ENCODE measurements at regions not wholly inside any gene's neighbourhood (a gene's known extent, or its start where the extent isn't known, plus 50 kb on each side); places are given as distances from the start of the nearest gene placed in this dataset.

GRCh38 chr10:106508950-106509349 is 655.6 kb downstream of the SORCS1 start (continued):
- TF ChIP-seq ZNF274 (IDR thresholded peaks at IDR 0.05; ENCODE audit: borderline replicate concordance, extremely low read depth, low read length) (no peak), TAF1 (IDR thresholded peaks at IDR 0.05; ENCODE audit: low read depth, low read length) (no peak), HDAC2 (IDR thresholded peaks at IDR 0.05; ENCODE audit: borderline replicate concordance in 1 of 2, low read depth in 2 of 2, low read length in 2 of 2) (no peak), PHF8 (conservative IDR thresholded peaks at IDR 0.05; ENCODE audit: low read depth, low read length) (no peak), JUND (IDR thresholded peaks at IDR 0.05; ENCODE audit: low read length) (no peak), SIN3A (conservative IDR thresholded peaks at IDR 0.05 in 1 of 2, IDR thresholded peaks at IDR 0.05 in 1 of 2; ENCODE audit: low read depth in 1 of 2, low read length in 2 of 2) (no peak), CHD2 (IDR thresholded peaks at IDR 0.05; ENCODE audit: low read length) (no peak)
